HCT116 (cell line): ENCODE measurements at regions not wholly inside any gene's neighbourhood (a gene's known extent, or its start where the extent isn't known, plus 50 kb on each side); places are given as distances from the start of the nearest gene placed in this dataset.

Experiments
- CEBPB ChIP-seq: IDR thresholded peaks from 2 replicates; pipeline ENCODE4 v1.6.1; 2012; ENCODE audit warnings: low read depth
- ELF1 ChIP-seq: IDR thresholded peaks from 2 replicates; pipeline ENCODE4 v1.6.1; 2012; ENCODE audit warnings: low read depth, borderline replicate concordance
- EZH2 ChIP-seq: fragments of 200-600 bp; sonication (generic); IDR thresholded peaks from 2 replicates; pipeline ENCODE4 v1.6.1; 2017; ENCODE audit warnings: antibody characterized with exemption, mixed run types
- EZH2phosphoT487 ChIP-seq: fragments of 200-600 bp; IDR thresholded peaks from 2 replicates; pipeline ENCODE4 v1.6.1; 2018; ENCODE audit warnings: antibody characterized with exemption, borderline replicate concordance
- FOSL1 ChIP-seq: IDR thresholded peaks from 2 replicates; pipeline ENCODE4 v1.6.1; 2012; ENCODE audit warnings: low read depth
- POLR2A ChIP-seq: IDR thresholded peaks from 2 replicates; pipeline ENCODE4 v1.7.0; 2011; ENCODE audit warnings: borderline replicate concordance; ENCODE audit not compliant: insufficient read depth, insufficient read length; ENCODE audit errors: extremely low read depth
- POLR2AphosphoS5 ChIP-seq: IDR thresholded peaks from 2 replicates; pipeline ENCODE4 v1.6.1; 2011; ENCODE audit warnings: mild to moderate bottlenecking, low read depth, low read length, moderate library complexity
- SP1 ChIP-seq: IDR thresholded peaks from 2 replicates; pipeline ENCODE4 v1.6.1; 2012; ENCODE audit warnings: low read depth
- TCF7L2 ChIP-seq: IDR thresholded peaks from 2 replicates; pipeline ENCODE4 v1.7.0; 2011; ENCODE audit warnings: borderline replicate concordance, inconsistent platforms; ENCODE audit not compliant: insufficient read depth, insufficient read length; ENCODE audit errors: extremely low read depth
- ZNF274 ChIP-seq: fragments of 200-500 bp; sonication (Bioruptor generic); IDR thresholded peaks from 2 replicates; pipeline ENCODE4 v1.6.1; 2014; ENCODE audit warnings: mild to moderate bottlenecking, low read depth, low read length, inconsistent platforms
- TF ChIP-seq, protein P1 (sequence below), 3 experiments: fragments of 200-600 bp in 1 of 3; sonication (generic) in 1 of 3; IDR thresholded peaks in 2 of 3; conservative IDR thresholded peaks in 1 of 3; 2 replicates each; pipeline ENCODE4 v1.5.1; 2012 to 2017; ENCODE audit warnings: low read depth in 2 of 3, low read length in 2 of 3, antibody characterized with exemption in 1 of 3, borderline replicate concordance in 1 of 3, control low read depth in 1 of 3, mild to moderate bottlenecking in 1 of 3, mixed read lengths in 1 of 3, mixed run types in 1 of 3, moderate library complexity in 1 of 3; ENCODE audit not compliant: insufficient read depth in 1 of 3
- TF ChIP-seq, protein P2 (sequence below): IDR thresholded peaks from 2 replicates; pipeline ENCODE4 v1.6.1; 2012

DNA sequence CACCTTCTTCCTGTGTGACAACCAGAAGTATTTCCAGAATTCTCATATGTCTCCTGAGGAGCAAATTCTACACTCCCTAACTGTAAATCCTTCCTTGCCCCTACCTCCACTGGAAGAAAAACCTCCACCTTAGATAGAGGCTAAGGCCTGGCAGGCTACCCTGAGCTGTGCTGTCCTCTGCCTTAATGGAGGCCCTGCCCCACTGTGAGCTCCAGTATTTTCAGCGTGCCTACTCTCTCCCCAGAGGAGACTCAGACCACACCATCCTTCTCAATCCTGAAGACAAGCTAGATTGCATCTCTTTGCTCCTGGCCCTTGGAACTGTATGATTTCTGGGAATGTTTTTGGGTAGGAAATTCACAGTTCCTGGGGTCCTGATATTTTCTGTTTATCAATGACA lies 110.0 kb upstream of the OBI1 start:
- TF ChIP-seq POLR2AphosphoS5 = no peak
- TF ChIP-seq CEBPB = no peak
- no peak for TF ChIP-seq SP1
- TF ChIP-seq, protein P1, sequence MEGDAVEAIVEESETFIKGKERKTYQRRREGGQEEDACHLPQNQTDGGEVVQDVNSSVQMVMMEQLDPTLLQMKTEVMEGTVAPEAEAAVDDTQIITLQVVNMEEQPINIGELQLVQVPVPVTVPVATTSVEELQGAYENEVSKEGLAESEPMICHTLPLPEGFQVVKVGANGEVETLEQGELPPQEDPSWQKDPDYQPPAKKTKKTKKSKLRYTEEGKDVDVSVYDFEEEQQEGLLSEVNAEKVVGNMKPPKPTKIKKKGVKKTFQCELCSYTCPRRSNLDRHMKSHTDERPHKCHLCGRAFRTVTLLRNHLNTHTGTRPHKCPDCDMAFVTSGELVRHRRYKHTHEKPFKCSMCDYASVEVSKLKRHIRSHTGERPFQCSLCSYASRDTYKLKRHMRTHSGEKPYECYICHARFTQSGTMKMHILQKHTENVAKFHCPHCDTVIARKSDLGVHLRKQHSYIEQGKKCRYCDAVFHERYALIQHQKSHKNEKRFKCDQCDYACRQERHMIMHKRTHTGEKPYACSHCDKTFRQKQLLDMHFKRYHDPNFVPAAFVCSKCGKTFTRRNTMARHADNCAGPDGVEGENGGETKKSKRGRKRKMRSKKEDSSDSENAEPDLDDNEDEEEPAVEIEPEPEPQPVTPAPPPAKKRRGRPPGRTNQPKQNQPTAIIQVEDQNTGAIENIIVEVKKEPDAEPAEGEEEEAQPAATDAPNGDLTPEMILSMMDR (IDR thresholded peaks at IDR 0.05 in 2 of 3, conservative IDR thresholded peaks at IDR 0.05 in 1 of 3; ENCODE audit: borderline replicate concordance in 1 of 3, insufficient read depth in 1 of 3, low read depth in 2 of 3, low read length in 2 of 3) = no peak
- no peak for TF ChIP-seq TCF7L2
- TF ChIP-seq FOSL1 = no peak
- no peak for TF ChIP-seq POLR2A
- TF ChIP-seq EZH2 = no peak
- TF ChIP-seq, protein P2, sequence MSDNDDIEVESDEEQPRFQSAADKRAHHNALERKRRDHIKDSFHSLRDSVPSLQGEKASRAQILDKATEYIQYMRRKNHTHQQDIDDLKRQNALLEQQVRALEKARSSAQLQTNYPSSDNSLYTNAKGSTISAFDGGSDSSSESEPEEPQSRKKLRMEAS = no peak
- TF ChIP-seq EZH2phosphoT487 = no peak
- TF ChIP-seq ZNF274 = no peak
- TF ChIP-seq ELF1 = no peak
